H9 (cell line): ENCODE measurements at regions not wholly inside any gene's neighbourhood (a gene's known extent, or its start where the extent isn't known, plus 50 kb on each side); places are given as distances from the start of the nearest gene placed in this dataset.

Experiments
- DNase-seq: peaks from one replicate; pipeline ENCODE4 v3.0.0-alpha.2; 2017
- H2AFZ ChIP-seq: one replicate; pipeline ENCODE4 v1.6.1; 2013; ENCODE audit warnings: mild to moderate bottlenecking, low read length, control low read depth, moderate library complexity
- H2AK5ac ChIP-seq: 2 replicates; pipeline ENCODE4 v1.6.1; 2013; ENCODE audit warnings: low read length, control low read depth, mixed read lengths; ENCODE audit not compliant: insufficient read length
- H2BK120ac ChIP-seq: one replicate; pipeline ENCODE4 v1.6.1; 2013; ENCODE audit warnings: low read depth, mild to moderate bottlenecking, low read length, control low read depth, inconsistent platforms; ENCODE audit not compliant: poor library complexity, severe bottlenecking
- H2BK12ac ChIP-seq: 2 replicates; pipeline ENCODE4 v1.6.1; 2013; ENCODE audit warnings: low read length, control low read depth, mixed read lengths, low read depth; ENCODE audit not compliant: insufficient read length
- H2BK15ac ChIP-seq: 2 replicates; pipeline ENCODE4 v1.6.1; 2013; ENCODE audit warnings: low read depth, low read length, control low read depth
- H2BK20ac ChIP-seq: one replicate; pipeline ENCODE4 v1.6.1; 2013; ENCODE audit warnings: low read depth, mild to moderate bottlenecking, low read length, control low read depth, inconsistent platforms; ENCODE audit not compliant: poor library complexity, severe bottlenecking
- H2BK5ac ChIP-seq: 2 replicates; pipeline ENCODE4 v1.6.1; 2013; ENCODE audit warnings: low read length, control low read depth, mixed read lengths; ENCODE audit not compliant: insufficient read length
- H3K14ac ChIP-seq: 2 replicates; pipeline ENCODE4 v1.6.1; 2013; ENCODE audit warnings: low read length, control low read depth; ENCODE audit not compliant: insufficient read depth
- H3K18ac ChIP-seq: 2 replicates; pipeline ENCODE4 v1.6.1; 2013; ENCODE audit warnings: low read depth, mild to moderate bottlenecking, mixed read lengths, low read length, control low read depth; ENCODE audit not compliant: insufficient read length
- H3K23ac ChIP-seq: 2 replicates; pipeline ENCODE4 v1.6.1; 2013; ENCODE audit warnings: low read length, control low read depth, mixed read lengths, low read depth; ENCODE audit not compliant: insufficient read length
- H3K23me2 ChIP-seq: 2 replicates; pipeline ENCODE4 v1.6.1; 2013; ENCODE audit warnings: low read depth, mild to moderate bottlenecking, mixed read lengths, low read length, control low read depth; ENCODE audit not compliant: insufficient read length, poor library complexity, severe bottlenecking
- H3K27ac ChIP-seq: 2 replicates; pipeline ENCODE4 v1.5.1; 2013; ENCODE audit warnings: low read length, control low read depth, mixed read lengths, low read depth; ENCODE audit not compliant: insufficient read length
- H3K27me3 ChIP-seq: 2 replicates; pipeline ENCODE4 v1.6.1; 2013; ENCODE audit warnings: low read length, control low read depth, inconsistent platforms; ENCODE audit not compliant: insufficient read depth
- H3K4ac ChIP-seq: 2 replicates; pipeline ENCODE4 v1.6.1; 2013; ENCODE audit warnings: low read depth, mild to moderate bottlenecking, control low read depth, inconsistent platforms, low read length, moderate library complexity
- H3K4me1 ChIP-seq: 2 replicates; pipeline ENCODE4 v1.6.1; 2013; ENCODE audit warnings: low read length, control low read depth, inconsistent platforms; ENCODE audit not compliant: insufficient read depth
- H3K4me2 ChIP-seq: 2 replicates; pipeline ENCODE4 v1.6.1; 2013; ENCODE audit warnings: low read length, control low read depth, mixed read lengths; ENCODE audit not compliant: insufficient read length, insufficient read depth
- H3K56ac ChIP-seq: 2 replicates; pipeline ENCODE4 v1.6.1; 2013; ENCODE audit warnings: low read depth, mild to moderate bottlenecking, mixed read lengths, low read length, control low read depth; ENCODE audit not compliant: insufficient read length
- H3K79me1 ChIP-seq: 2 replicates; pipeline ENCODE4 v1.6.1; 2013; ENCODE audit warnings: low read depth, mild to moderate bottlenecking, moderate library complexity, low read length, control low read depth, inconsistent platforms; ENCODE audit not compliant: insufficient read depth, poor library complexity, severe bottlenecking
- H3K79me2 ChIP-seq: 2 replicates; pipeline ENCODE4 v1.6.1; 2013; ENCODE audit warnings: low read length, control low read depth, inconsistent platforms; ENCODE audit not compliant: insufficient read depth
- H3K9ac ChIP-seq: 2 replicates; pipeline ENCODE4 v1.6.1; 2013; ENCODE audit warnings: low read length, control low read depth, mixed read lengths; ENCODE audit not compliant: insufficient read length; ENCODE audit errors: extremely low read depth
- H3K9me3 ChIP-seq: one replicate; pipeline ENCODE4 v1.6.1; 2013; ENCODE audit warnings: low read depth, low read length, inconsistent platforms; ENCODE audit not compliant: control insufficient read depth
- H3T11ph ChIP-seq: one replicate; pipeline ENCODE4 v1.6.1; 2013; ENCODE audit warnings: mild to moderate bottlenecking, low read length, control low read depth, inconsistent platforms
- H4K20me1 ChIP-seq: one replicate; pipeline ENCODE4 v1.6.1; 2013; ENCODE audit not compliant: control insufficient read depth, insufficient read length, insufficient read depth
- H4K5ac ChIP-seq: 2 replicates; pipeline ENCODE4 v1.6.1; 2013; ENCODE audit warnings: low read depth, mild to moderate bottlenecking, mixed read lengths, low read length, control low read depth; ENCODE audit not compliant: insufficient read length
- H4K8ac ChIP-seq: replicated peaks from 2 replicates; pipeline ENCODE4 v1.6.1; 2013; ENCODE audit warnings: low read length, control low read depth, mixed read lengths, low read depth; ENCODE audit not compliant: insufficient read length
- H4K91ac ChIP-seq: 2 replicates; pipeline ENCODE4 v1.6.1; 2013; ENCODE audit warnings: low read depth, mild to moderate bottlenecking, moderate library complexity, mixed read lengths, low read length, control low read depth; ENCODE audit not compliant: insufficient read length
- H3K27ac Mint-ChIP-seq, 3 experiments: 2 replicates in 2 of 3; 3 replicates in 1 of 3; pipeline ENCODE4 v1.8.0; 2020 to 2021; ENCODE audit warnings: mixed read lengths in 3 of 3, mild to moderate bottlenecking in 1 of 3, moderate library complexity in 1 of 3
- H3K27me3 Mint-ChIP-seq: 2 replicates; pipeline ENCODE4 v1.8.0; 2021; ENCODE audit warnings: low read depth, mild to moderate bottlenecking, moderate library complexity, mixed read lengths
- H3K36me3 Mint-ChIP-seq, 3 experiments: 2 replicates in 2 of 3; 3 replicates in 1 of 3; pipeline ENCODE4 v1.8.0; 2020 to 2021; ENCODE audit warnings: low read depth in 3 of 3, mixed read lengths in 3 of 3; ENCODE audit not compliant: insufficient read depth in 1 of 3
- H3K4me1 Mint-ChIP-seq, 2 experiments: 2 replicates each; pipeline ENCODE4 v1.8.0; 2020; ENCODE audit warnings: mixed read lengths in 2 of 2
- H3K4me3 Mint-ChIP-seq, 2 experiments: 2 replicates in 1 of 2; 3 replicates in 1 of 2; pipeline ENCODE4 v1.8.0; 2020 to 2021; ENCODE audit warnings: mild to moderate bottlenecking in 2 of 2, mixed read lengths in 2 of 2, moderate library complexity in 1 of 2
- H3K9me3 Mint-ChIP-seq, 2 experiments: 2 replicates in 1 of 2; 3 replicates in 1 of 2; pipeline ENCODE4 v1.8.0; 2020; ENCODE audit warnings: mild to moderate bottlenecking in 2 of 2, mixed read lengths in 2 of 2, moderate library complexity in 1 of 2
- CTCF ChIP-seq: fragments of 200-600 bp; sonication (generic); conservative IDR thresholded peaks from 3 replicates; pipeline ENCODE4 v1.8.0; 2021; ENCODE audit warnings: antibody characterized with exemption, mild to moderate bottlenecking
- WGBS: extraction: QIAGEN DNeasy Blood & Tissue Kit; methylation state at CpG from one replicate; pipeline ENCODE4 v1.1.7; 2013; ENCODE audit warnings: missing lambda C conversion rate, low lambda C conversion rate, mixed read lengths; ENCODE audit not compliant: insufficient read length; ENCODE audit errors: extremely low coverage; 5-methylcytosine and 5-hydroxymethylcytosine counted together

- no peaks in the 10 kb centered on the region for H4K20me1 ChIP-seq
- H2AFZ ChIP-seq: no peak overlapping the region
- H4K8ac ChIP-seq: no peak overlapping the region
- H3K4ac ChIP-seq: no peak overlapping the region
- H3K79me2 ChIP-seq: no peaks in the 10 kb centered on the region
- H4K5ac ChIP-seq: no peak overlapping the region
- no peaks in the 10 kb centered on the region for H3K23me2 ChIP-seq
- no peaks in the 10 kb centered on the region for H3K9me3 ChIP-seq
- no peak overlapping the region for H4K91ac ChIP-seq
- H3K23ac ChIP-seq: no peak overlapping the region
- no peak overlapping the region for H2BK15ac ChIP-seq
- no peaks in the 10 kb centered on the region for H3K27me3 ChIP-seq
- no peak overlapping the region for H2BK12ac ChIP-seq
- Mint-ChIP-seq H3K4me1 (peaks cover 0 to 3% of the 10 kb centered on the region in 2 experiments; a peak in 1 of 4 replicates), H3K27ac (no peak overlapping the region), H3K36me3 (no peaks in the 10 kb centered on the region), H3K4me3 (no peak overlapping the region), H3K9me3 (no peaks in the 10 kb centered on the region), H3K27me3 (no peaks in the 10 kb centered on the region; the same call in 1 of the 2 replicates)
- H3K27ac ChIP-seq: no peak overlapping the region
- no peak overlapping the region for H3T11ph ChIP-seq
- DNase-seq: no peak
- H3K18ac ChIP-seq: no peak overlapping the region
- H3K79me1 ChIP-seq: no peaks in the 10 kb centered on the region
- no peak overlapping the region for H3K4me2 ChIP-seq
- no peak overlapping the region for H2BK120ac ChIP-seq
- no peak overlapping the region; the same call in 1 of the 2 replicates for H3K14ac ChIP-seq
- H3K9ac ChIP-seq: no peak overlapping the region
- H2BK20ac ChIP-seq: no peak overlapping the region
- no peaks in the 10 kb centered on the region for H3K4me1 ChIP-seq
- no CpG with 5 or more reads among the region's 3 CpGs for WGBS
- TF ChIP-seq CTCF: no peak
- H2BK5ac ChIP-seq: no peak overlapping the region
- H3K56ac ChIP-seq: no peak overlapping the region
- no peak overlapping the region for H2AK5ac ChIP-seq
Measured at GRCh38 chr19:30094756-30095140, 152.7 kb downstream of the URI1 start.
